Spleen (tissue), 11 donors: ENCODE measurements at regions not wholly inside any gene's neighbourhood (a gene's known extent, or its start where the extent isn't known, plus 50 kb on each side); places are given as distances from the start of the nearest gene placed in this dataset.
A peak's percentile ranks its signal among the peaks of the same experiment; 100 is the strongest.
"Not testable (repeated sequence)": the region's sequence is repeated elsewhere in the genome, so short reads cannot be mapped to it uniquely, and the experiment has no call there.

Experiments
- DNase-seq: peaks from one replicate; pipeline ENCODE4 v3.0.0-alpha.2; 2020
- H3K27ac ChIP-seq, 8 donors: fragments of 200-600 bp; sonication (generic) in 7 of 8; 1 replicate in 4 of 8; 2 replicates in 4 of 8; pipeline versions ENCODE4 v1.5.0 to v1.8.0; 2016 to 2021; ENCODE audit warnings: inconsistent platforms in 4 of 8, mild to moderate bottlenecking in 4 of 8, moderate library complexity in 1 of 8
- H3K27me3 ChIP-seq, 7 donors: fragments of 200-600 bp; sonication (generic) in 6 of 7; replicated peaks in 1 of 7; 1 replicate in 4 of 7; 2 replicates in 3 of 7; pipeline versions ENCODE4 v1.5.0 to v1.8.0; 2016 to 2021; ENCODE audit warnings: inconsistent platforms in 3 of 7, mild to moderate bottlenecking in 1 of 7
- H3K36me3 ChIP-seq, 6 donors: fragments of 200-600 bp; sonication (generic) in 5 of 6; 1 replicate in 4 of 6; 2 replicates in 2 of 6; pipeline versions ENCODE4 v1.5.0 to v1.8.0; 2016 to 2021; ENCODE audit warnings: inconsistent platforms in 2 of 6
- H3K4me1 ChIP-seq, 6 donors: fragments of 200-600 bp; sonication (generic) in 5 of 6; 1 replicate in 3 of 6; 2 replicates in 3 of 6; pipeline versions ENCODE4 v1.5.0 to v1.8.0; 2016 to 2021; ENCODE audit warnings: inconsistent platforms in 3 of 6
- H3K4me3 ChIP-seq, 8 donors: fragments of 200-600 bp; sonication (generic) in 7 of 8; 1 replicate in 4 of 8; 2 replicates in 4 of 8; pipeline versions ENCODE4 v1.5.0 to v1.8.0; 2016 to 2021; ENCODE audit warnings: inconsistent platforms in 4 of 8, mild to moderate bottlenecking in 4 of 8, moderate library complexity in 2 of 8
- H3K9me3 ChIP-seq, 8 donors: fragments of 200-600 bp; sonication (generic) in 7 of 8; 1 replicate in 4 of 8; 2 replicates in 4 of 8; pipeline versions ENCODE4 v1.5.0 to v1.8.0; 2016 to 2021; ENCODE audit warnings: inconsistent platforms in 4 of 8
- CTCF ChIP-seq, 11 experiments: fragments of 200-600 bp in 7 of 11; fragments of 450-650 bp in 4 of 11; sonication (generic) in 4 of 11; IDR thresholded peaks in 8 of 11; conservative IDR thresholded peaks in 3 of 11; 1 replicate in 7 of 11; 2 replicates in 4 of 11; pipeline versions ENCODE4 v1.4.0 to v1.8.0; 2016 to 2021; ENCODE audit warnings: antibody characterized with exemption in 11 of 11, inconsistent platforms in 4 of 11, mild to moderate bottlenecking in 1 of 11
- POLR2A ChIP-seq, 3 donors: fragments of 450-650 bp; IDR thresholded peaks; one replicate each; pipeline ENCODE4 v1.5.1; 2017; ENCODE audit warnings: antibody characterized with exemption in 3 of 3, mild to moderate bottlenecking in 1 of 3
- POLR2AphosphoS5 ChIP-seq, 3 donors: sonication (generic); formaldehyde crosslinking; IDR thresholded peaks; one replicate each; pipeline ENCODE4 v1.5.1; 2017; ENCODE audit warnings: antibody characterized with exemption in 3 of 3
- WGBS, 5 donors: extraction: QIAGEN DNeasy Blood & Tissue Kit in 3 of 5; methylation state at CpG; one replicate each; pipeline versions ENCODE4 v1.1.5 to v1.1.7; 2013 to 2018; 5-methylcytosine and 5-hydroxymethylcytosine counted together
- intact Hi-C: fragments of 100-400 bp; cut with DNase I; formaldehyde crosslinking; loops from one replicate; pipeline ENCODE4 v1.15.0; 2023; ENCODE audit warnings: low total_unique reads
- donor health status: healthy with polysubstance abuse.
- donor health status: DM: no; HTN: no; CAD: no; lungs with moderate emphysema.
- donor health status: DM: no; HTN: no; CAD: no.
- donor health status: Bipolar disorder and iron deficiency.
- donor health status: healthy.
- donor health status: DM: no; HTN: no; CAD: no.
- donor health status: DM: yes; HTN: yes; CAD: no.

- DNase-seq = no peak
- Histone ChIP-seq H3K4me3 (no peak overlapping the region), H3K27ac (no peak overlapping the region), H3K36me3 (no peaks in the 10 kb centered on the region), H3K9me3 (no peaks in the 10 kb centered on the region), H3K4me1 (no peaks in the 10 kb centered on the region), H3K27me3 (no peaks in the 10 kb centered on the region)
- 69 to 89% (median 75%) methylated on average over 2 of the region's 2 CpGs for WGBS, 5 donors
- TF ChIP-seq CTCF (IDR thresholded peaks at IDR 0.05 in 8 of 11, conservative IDR thresholded peaks at IDR 0.05 in 3 of 11) = no peak
- no peak for TF ChIP-seq POLR2A (IDR thresholded peaks at IDR 0.05)
- no peak for TF ChIP-seq POLR2AphosphoS5 (IDR thresholded peaks at IDR 0.05)
- intact Hi-C loops = no loop called here
Observed at GRCh38 chr15:35958021-35958420, 412.1 kb upstream of the DPH6 start.

DNA sequence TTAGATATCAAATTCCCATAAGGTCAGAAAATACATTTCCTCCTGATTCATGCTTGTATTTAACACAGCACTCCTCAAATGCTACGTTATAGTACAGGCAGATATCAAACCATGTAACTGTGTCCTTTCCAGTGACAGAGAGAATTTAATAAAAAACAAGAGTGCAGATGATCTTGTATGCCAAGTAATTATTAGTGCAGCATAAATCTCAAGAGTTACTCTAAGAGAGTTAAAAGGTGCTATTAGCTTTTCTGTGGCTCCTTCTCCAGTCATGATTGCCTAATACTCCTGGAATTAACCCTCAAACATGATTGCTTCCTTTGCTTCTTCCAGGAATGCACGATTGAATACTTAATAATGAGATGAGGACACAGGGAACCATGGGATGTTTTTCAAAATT is 413.0 kb upstream of the DPH6 start:
- no peak for DNase-seq
- H3K27ac ChIP-seq = no peak overlapping the region
- no peaks in the 10 kb centered on the region for H3K36me3 ChIP-seq
- no peaks in the 10 kb centered on the region for H3K4me1 ChIP-seq
- no peaks in the 10 kb centered on the region for H3K9me3 ChIP-seq
- no peak for TF ChIP-seq CTCF (IDR thresholded peaks at IDR 0.05 in 8 of 11, conservative IDR thresholded peaks at IDR 0.05 in 3 of 11)
- intact Hi-C loops = no loop called here
- WGBS, 5 donors = 24 to 39% (median 35%) methylated on average over 2 of the region's 2 CpGs
- no peak overlapping the region for H3K4me3 ChIP-seq
- no peaks in the 10 kb centered on the region for H3K27me3 ChIP-seq

GRCh38 chr15:35963326-35963725 is 417.4 kb upstream of the DPH6 start:
- Histone ChIP-seq H3K4me1 (no peaks in the 10 kb centered on the region), H3K36me3 (no peaks in the 10 kb centered on the region), H3K27me3 (no peaks in the 10 kb centered on the region), H3K9me3 (no peaks in the 10 kb centered on the region), H3K27ac (no peak overlapping the region), H3K4me3 (no peak overlapping the region)
- no peak for TF ChIP-seq POLR2AphosphoS5 (IDR thresholded peaks at IDR 0.05)
- WGBS, 5 donors = 72 to 83% (median 73%) methylated on average over 2 of the region's 2 CpGs
- intact Hi-C loops = no loop called here
- no peak for DNase-seq

DNA sequence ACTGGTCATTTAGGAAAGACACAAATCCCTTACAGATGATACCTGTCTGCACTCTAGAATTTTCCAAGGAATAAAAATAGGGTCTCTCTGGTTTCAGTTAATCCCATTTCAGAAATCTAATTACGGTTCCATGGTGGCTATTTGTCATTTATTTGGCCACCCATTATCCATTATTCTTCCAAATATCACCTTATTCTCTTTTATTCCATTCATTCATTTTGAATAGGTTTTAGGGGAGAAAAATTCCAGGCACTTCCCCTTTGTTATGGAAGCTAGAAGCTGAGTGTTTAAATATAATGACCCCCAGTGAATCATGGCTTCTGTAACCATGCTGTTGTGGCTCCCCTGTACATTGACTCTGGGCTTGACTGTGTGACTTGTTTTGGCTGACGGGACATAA is 420.8 kb upstream of the DPH6 start:
- Histone ChIP-seq H3K27me3 (no peaks in the 10 kb centered on the region), H3K4me1 (no peaks in the 10 kb centered on the region), H3K9me3 (no peaks in the 10 kb centered on the region), H3K27ac (no peak overlapping the region), H3K4me3 (no peak overlapping the region), H3K36me3 (no peaks in the 10 kb centered on the region)
- DNase-seq = no peak
- TF ChIP-seq CTCF (IDR thresholded peaks at IDR 0.05 in 8 of 11, conservative IDR thresholded peaks at IDR 0.05 in 3 of 11) (no peak), POLR2AphosphoS5 (IDR thresholded peaks at IDR 0.05) (no peak), POLR2A (IDR thresholded peaks at IDR 0.05) (no peak)
- 84 to 93% (median 91%) methylated on average over 2 of the region's 2 CpGs for WGBS, 5 donors
- intact Hi-C loops = no loop called here

DNA sequence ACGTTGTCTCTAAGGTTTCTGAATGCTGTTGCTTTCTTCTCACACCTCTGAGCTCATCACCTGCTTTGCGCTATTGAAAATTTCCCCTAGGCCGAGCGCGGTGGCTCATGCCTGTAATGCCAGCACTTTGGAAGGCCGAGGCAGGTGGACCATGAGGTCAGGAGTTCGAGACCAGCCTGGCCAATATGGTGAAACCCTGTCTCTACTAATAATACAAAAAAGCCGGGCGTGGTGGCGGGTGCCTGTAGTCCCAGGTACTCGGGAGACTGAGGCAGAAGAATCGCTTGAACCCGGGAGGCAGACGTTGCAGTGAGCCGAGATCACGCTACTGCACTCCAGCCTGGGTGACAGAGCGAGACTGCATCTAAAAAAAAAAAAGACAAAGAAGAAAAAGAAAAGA is 422.0 kb upstream of the DPH6 start:
- H3K27me3 ChIP-seq, H3K9me3 ChIP-seq, H3K36me3 ChIP-seq, intact Hi-C loops, H3K4me3 ChIP-seq, H3K4me1 ChIP-seq, H3K27ac ChIP-seq: not testable (repeated sequence)
- peak; percentile 24 for DNase-seq
- WGBS, 5 donors = 84 to 95% (median 90%) methylated on average over 17 of the region's 17 CpGs
